ENCODE measurements at regions not wholly inside any gene's neighbourhood (a gene's known extent, or its start where the extent isn't known, plus 50 kb on each side); places are given as distances from the start of the nearest gene placed in this dataset.

DNA sequence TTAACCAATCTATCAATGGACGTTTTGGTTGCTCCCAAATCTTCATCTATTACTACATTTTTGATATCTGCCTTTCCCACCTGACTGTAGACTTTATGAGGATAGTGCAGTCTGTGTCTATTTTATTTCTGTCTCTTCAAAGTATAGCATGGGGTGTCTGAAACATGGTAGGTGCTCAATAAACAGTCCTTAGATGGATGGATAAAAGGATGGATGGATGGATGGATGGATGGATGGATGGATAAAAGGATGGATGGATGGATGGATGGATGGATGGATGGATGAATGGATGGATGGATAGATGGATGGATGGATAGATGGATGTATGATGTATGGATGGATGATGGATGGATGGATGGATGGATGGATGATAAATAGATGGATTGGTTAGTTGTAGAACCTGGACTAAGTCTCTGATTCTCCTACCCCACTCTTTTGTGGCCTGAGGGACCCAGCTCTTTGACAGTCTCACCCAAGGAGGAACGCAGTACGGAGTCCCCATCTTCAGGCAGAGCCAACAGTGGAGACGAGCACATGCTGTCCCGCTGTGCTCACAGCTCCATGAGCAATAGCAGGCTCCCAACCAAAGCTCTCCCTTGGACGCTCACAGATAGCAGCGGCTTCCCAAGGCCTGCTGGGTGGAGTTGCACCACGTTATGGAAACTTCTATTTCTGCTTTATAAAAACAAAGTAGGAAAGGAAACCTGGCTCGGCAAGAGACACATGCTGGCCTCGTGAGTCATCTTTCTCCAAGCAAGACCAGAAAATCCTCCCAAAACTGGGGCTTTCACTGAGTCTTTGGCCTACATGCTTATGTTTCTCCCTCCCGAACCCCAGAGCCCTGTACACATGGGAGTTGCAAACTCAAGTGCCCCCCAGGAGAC, 448.0 kb downstream of the MIAT start:
- no peak overlapping the region for H3K27ac ChIP-seq (ENCODE audit: insufficient read length, low read depth, low read length)
- no peak overlapping the region for H3K9ac ChIP-seq (ENCODE audit: extremely low read depth, insufficient read length, low read length)
- no peaks in the 10 kb centered on the region for H3K23me2 ChIP-seq (ENCODE audit: insufficient read length, low read depth, low read length, poor library complexity, severe bottlenecking)
- no peak overlapping the region for H2BK15ac ChIP-seq (ENCODE audit: low read depth, low read length)
- H3K4me1 Mint-ChIP-seq, result peaks cover 10 to 20% of the 10 kb centered on the region in 2 experiments
- H3K79me2 ChIP-seq (ENCODE audit: insufficient read depth, low read length), result no peaks in the 10 kb centered on the region
- no peak overlapping the region for H3K56ac ChIP-seq (ENCODE audit: insufficient read length, low read depth, low read length)
- no peak overlapping the region for H4K8ac ChIP-seq (replicated peaks; ENCODE audit: insufficient read length, low read depth, low read length)
- no peaks in the 10 kb centered on the region for H3K9me3 ChIP-seq (ENCODE audit: control insufficient read depth, low read depth, low read length)
- no peaks in the 10 kb centered on the region; a peak in 1 of 7 replicates for H3K36me3 Mint-ChIP-seq (ENCODE audit: insufficient read depth in 1 of 3, low read depth in 3 of 3)
- H3K4ac ChIP-seq (ENCODE audit: low read depth, low read length), result no peak overlapping the region
- no peak overlapping the region for H3K4me2 ChIP-seq (ENCODE audit: insufficient read depth, insufficient read length, low read length)
- TF ChIP-seq, protein P1, sequence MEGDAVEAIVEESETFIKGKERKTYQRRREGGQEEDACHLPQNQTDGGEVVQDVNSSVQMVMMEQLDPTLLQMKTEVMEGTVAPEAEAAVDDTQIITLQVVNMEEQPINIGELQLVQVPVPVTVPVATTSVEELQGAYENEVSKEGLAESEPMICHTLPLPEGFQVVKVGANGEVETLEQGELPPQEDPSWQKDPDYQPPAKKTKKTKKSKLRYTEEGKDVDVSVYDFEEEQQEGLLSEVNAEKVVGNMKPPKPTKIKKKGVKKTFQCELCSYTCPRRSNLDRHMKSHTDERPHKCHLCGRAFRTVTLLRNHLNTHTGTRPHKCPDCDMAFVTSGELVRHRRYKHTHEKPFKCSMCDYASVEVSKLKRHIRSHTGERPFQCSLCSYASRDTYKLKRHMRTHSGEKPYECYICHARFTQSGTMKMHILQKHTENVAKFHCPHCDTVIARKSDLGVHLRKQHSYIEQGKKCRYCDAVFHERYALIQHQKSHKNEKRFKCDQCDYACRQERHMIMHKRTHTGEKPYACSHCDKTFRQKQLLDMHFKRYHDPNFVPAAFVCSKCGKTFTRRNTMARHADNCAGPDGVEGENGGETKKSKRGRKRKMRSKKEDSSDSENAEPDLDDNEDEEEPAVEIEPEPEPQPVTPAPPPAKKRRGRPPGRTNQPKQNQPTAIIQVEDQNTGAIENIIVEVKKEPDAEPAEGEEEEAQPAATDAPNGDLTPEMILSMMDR (conservative IDR thresholded peaks at IDR 0.05), result no peak
- no peak overlapping the region for H4K91ac ChIP-seq (ENCODE audit: insufficient read length, low read depth, low read length)
- no peak overlapping the region for H3K18ac ChIP-seq (ENCODE audit: insufficient read length, low read depth, low read length)
- H2BK20ac ChIP-seq (ENCODE audit: low read depth, low read length, poor library complexity, severe bottlenecking), result no peak overlapping the region
- no peak overlapping the region for H3K27ac Mint-ChIP-seq
- H2BK120ac ChIP-seq (ENCODE audit: low read depth, low read length, poor library complexity, severe bottlenecking), result no peak overlapping the region
- no peak overlapping the region for H2BK5ac ChIP-seq (ENCODE audit: insufficient read length, low read length)
- DNase-seq, result no peak
- H3K14ac ChIP-seq (ENCODE audit: insufficient read depth, low read length), result no peak overlapping the region
- H3T11ph ChIP-seq (ENCODE audit: low read length), result no peak overlapping the region
- no peaks in the 10 kb centered on the region for H3K79me1 ChIP-seq (ENCODE audit: insufficient read depth, low read depth, low read length, poor library complexity, severe bottlenecking)
- H2AK5ac ChIP-seq (ENCODE audit: insufficient read length, low read length), result no peak overlapping the region
- H2AFZ ChIP-seq (ENCODE audit: low read length), result no peak overlapping the region
- no peak overlapping the region for H3K4me3 Mint-ChIP-seq
- no peaks in the 10 kb centered on the region for H4K20me1 ChIP-seq (ENCODE audit: control insufficient read depth, insufficient read depth, insufficient read length)
- peaks cover 30% of the 10 kb centered on the region for H3K27me3 Mint-ChIP-seq (ENCODE audit: low read depth)
- no peaks in the 10 kb centered on the region for H3K27me3 ChIP-seq (ENCODE audit: insufficient read depth, low read length)
- WGBS (ENCODE audit: extremely low coverage, insufficient read length, low lambda C conversion rate), result no CpG with 5 or more reads among the region's 11 CpGs
- no peaks in the 10 kb centered on the region for H3K4me1 ChIP-seq (ENCODE audit: insufficient read depth, low read length)
- no peak overlapping the region for H4K5ac ChIP-seq (ENCODE audit: insufficient read length, low read depth, low read length)
- H3K23ac ChIP-seq (ENCODE audit: insufficient read length, low read depth, low read length), result no peak overlapping the region
- H3K9me3 Mint-ChIP-seq, result no peaks in the 10 kb centered on the region
- H2BK12ac ChIP-seq (ENCODE audit: insufficient read length, low read depth, low read length), result no peak overlapping the region
